NOMO-1 treated with DMSO at 0.1 percent for 48 hours (cell line): ENCODE measurements at regions not wholly inside any gene's neighbourhood (a gene's known extent, or its start where the extent isn't known, plus 50 kb on each side); places are given as distances from the start of the nearest gene placed in this dataset.
A peak's percentile ranks its signal among the peaks of the same experiment; 100 is the strongest.
"Not testable (repeated sequence)": the region's sequence is repeated elsewhere in the genome, so short reads cannot be mapped to it uniquely, and the experiment has no call there.

Experiments used
- DNase-seq: peaks from one replicate; lab custom pipeline; 2025; ENCODE audit not compliant: unreplicated experiment; lab: John Stamatoyannopoulos, UW

GRCh38 chrX:128653524-128654060 lies 601.4 kb upstream of the ACTRT1 start:
- DNase-seq = no peak

- DNase-seq = no peak
Measured at GRCh38 chrX:128650326-128650725, 598.1 kb upstream of the ACTRT1 start.

GRCh38 chrX:128634754-128635153 lies 582.6 kb upstream of the ACTRT1 start:
- DNase-seq = peak; percentile 1

GRCh38 chrX:128623361-128623760 lies 571.2 kb upstream of the ACTRT1 start:
- no peak for DNase-seq

GRCh38 chrX:128622296-128622695 lies 570.1 kb upstream of the ACTRT1 start:
- no peak for DNase-seq

GRCh38 chrX:128619490-128619889 lies 567.3 kb upstream of the ACTRT1 start:
- DNase-seq = no peak

- DNase-seq = no peak
Measured at GRCh38 chrX:128616933-128617332, 564.7 kb upstream of the ACTRT1 start.

GRCh38 chrX:128606817-128607216 lies 554.6 kb upstream of the ACTRT1 start:
- DNase-seq = not testable (repeated sequence)

GRCh38 chrX:128606357-128606756 lies 554.2 kb upstream of the ACTRT1 start:
- not testable (repeated sequence) for DNase-seq

GRCh38 chrX:128601706-128602105 lies 549.5 kb upstream of the ACTRT1 start:
- no peak for DNase-seq

- DNase-seq = no peak
Measured at GRCh38 chrX:128599632-128600031, 547.4 kb upstream of the ACTRT1 start.

GRCh38 chrX:128582036-128582435 lies 529.8 kb upstream of the ACTRT1 start:
- DNase-seq = no peak

GRCh38 chrX:128581615-128582014 lies 529.4 kb upstream of the ACTRT1 start:
- no peak for DNase-seq

GRCh38 chrX:128543114-128543513 lies 490.9 kb upstream of the ACTRT1 start:
- no peak for DNase-seq

GRCh38 chrX:128518508-128518907 lies 466.3 kb upstream of the ACTRT1 start:
- DNase-seq = no peak

- no peak for DNase-seq
Measured at GRCh38 chrX:128517691-128518090, 465.5 kb upstream of the ACTRT1 start.

GRCh38 chrX:128504496-128504895 lies 452.3 kb upstream of the ACTRT1 start:
- no peak for DNase-seq

GRCh38 chrX:128464116-128464515 lies 411.9 kb upstream of the ACTRT1 start:
- no peak for DNase-seq

GRCh38 chrX:128460835-128461234 lies 408.6 kb upstream of the ACTRT1 start:
- DNase-seq = no peak

- no peak for DNase-seq
Measured at GRCh38 chrX:128458888-128459287, 406.7 kb upstream of the ACTRT1 start.

GRCh38 chrX:128457674-128458073 lies 405.5 kb upstream of the ACTRT1 start:
- no peak for DNase-seq

GRCh38 chrX:128439159-128439558 lies 387.0 kb upstream of the ACTRT1 start:
- DNase-seq = no peak

GRCh38 chrX:128438082-128438481 lies 385.9 kb upstream of the ACTRT1 start:
- no peak for DNase-seq
